ENCODE measurements at regions not wholly inside any gene's neighbourhood (a gene's known extent, or its start where the extent isn't known, plus 50 kb on each side); places are given as distances from the start of the nearest gene placed in this dataset.

DNA sequence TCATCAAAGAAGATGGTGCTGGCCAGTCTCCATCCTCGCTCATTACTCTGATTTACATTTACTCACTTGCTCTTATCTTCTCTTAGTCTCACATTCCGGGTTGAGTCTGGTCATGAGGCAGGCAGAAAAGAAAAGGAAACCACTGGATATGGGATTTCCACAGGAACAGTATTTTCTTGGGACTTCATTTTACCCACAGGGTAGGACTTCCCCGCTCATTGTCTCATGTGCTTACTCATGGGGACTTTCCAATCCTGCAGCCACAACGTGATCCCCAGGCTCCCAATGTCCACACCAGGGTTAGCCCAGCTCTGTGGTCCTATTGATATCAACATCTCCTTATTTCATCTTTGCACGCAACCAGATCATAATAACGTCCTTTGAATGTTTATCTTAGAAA, 373.8 kb downstream of the TMEM182 start:
- FAIRE-seq (no peak), DNase-seq (ENCODE audit: low read depth) (no peak)
- Histone ChIP-seq H3K36me3 (ENCODE audit: control insufficient read depth, insufficient read depth, low read length) (no peaks in the 10 kb centered on the region), H3K27me3 (ENCODE audit: control insufficient read depth, insufficient read depth, low read length) (no peaks in the 10 kb centered on the region), H3K4me3 (ENCODE audit: low read depth, low read length) (no peak overlapping the region)
- TF ChIP-seq, protein P1, sequence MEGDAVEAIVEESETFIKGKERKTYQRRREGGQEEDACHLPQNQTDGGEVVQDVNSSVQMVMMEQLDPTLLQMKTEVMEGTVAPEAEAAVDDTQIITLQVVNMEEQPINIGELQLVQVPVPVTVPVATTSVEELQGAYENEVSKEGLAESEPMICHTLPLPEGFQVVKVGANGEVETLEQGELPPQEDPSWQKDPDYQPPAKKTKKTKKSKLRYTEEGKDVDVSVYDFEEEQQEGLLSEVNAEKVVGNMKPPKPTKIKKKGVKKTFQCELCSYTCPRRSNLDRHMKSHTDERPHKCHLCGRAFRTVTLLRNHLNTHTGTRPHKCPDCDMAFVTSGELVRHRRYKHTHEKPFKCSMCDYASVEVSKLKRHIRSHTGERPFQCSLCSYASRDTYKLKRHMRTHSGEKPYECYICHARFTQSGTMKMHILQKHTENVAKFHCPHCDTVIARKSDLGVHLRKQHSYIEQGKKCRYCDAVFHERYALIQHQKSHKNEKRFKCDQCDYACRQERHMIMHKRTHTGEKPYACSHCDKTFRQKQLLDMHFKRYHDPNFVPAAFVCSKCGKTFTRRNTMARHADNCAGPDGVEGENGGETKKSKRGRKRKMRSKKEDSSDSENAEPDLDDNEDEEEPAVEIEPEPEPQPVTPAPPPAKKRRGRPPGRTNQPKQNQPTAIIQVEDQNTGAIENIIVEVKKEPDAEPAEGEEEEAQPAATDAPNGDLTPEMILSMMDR (IDR thresholded peaks at IDR 0.05; ENCODE audit: insufficient read depth, low read length, severe bottlenecking), result no peak

DNA sequence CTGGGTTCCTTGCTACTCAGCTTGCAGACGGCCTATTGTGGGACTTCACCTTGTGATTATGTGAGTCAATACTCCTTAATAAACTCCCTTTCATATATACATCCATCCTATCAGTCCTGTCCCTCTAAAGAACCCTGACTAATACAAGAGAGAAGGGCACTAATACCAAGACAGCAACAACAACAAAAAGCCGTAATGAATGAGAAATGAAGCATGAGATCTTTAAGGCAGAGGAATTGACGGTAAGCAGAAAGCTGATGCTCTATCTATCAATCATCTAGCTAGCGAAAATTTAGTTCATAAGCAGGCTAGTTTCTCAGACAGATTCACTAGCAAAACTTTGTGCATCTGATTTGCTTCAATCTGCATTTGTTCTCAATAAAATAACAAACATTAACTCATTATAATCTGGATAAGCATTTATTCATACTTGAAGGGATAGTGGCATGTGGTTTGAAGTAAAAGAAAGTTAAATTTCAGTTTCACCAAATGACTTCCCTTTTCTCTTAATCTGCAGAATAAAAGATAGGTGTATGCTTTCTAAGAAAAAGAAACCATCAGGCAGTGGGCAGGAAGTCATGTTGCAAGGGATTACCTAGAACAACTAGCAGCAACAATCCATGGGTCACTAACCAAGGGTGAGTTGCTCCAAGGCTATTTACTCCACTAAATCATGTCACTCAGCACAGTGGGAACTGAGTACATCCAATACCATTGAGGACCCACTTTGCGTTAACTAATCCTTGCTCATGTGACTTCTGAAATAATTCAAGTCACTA, 376.5 kb downstream of the TMEM182 start:
- FAIRE-seq (no peak), DNase-seq (ENCODE audit: low read depth) (no peak)
- TF ChIP-seq, protein P1 (IDR thresholded peaks at IDR 0.05; ENCODE audit: insufficient read depth, low read length, severe bottlenecking), result no peak
- Histone ChIP-seq H3K4me3 (ENCODE audit: low read depth, low read length) (no peak overlapping the region), H3K36me3 (ENCODE audit: control insufficient read depth, insufficient read depth, low read length) (no peaks in the 10 kb centered on the region), H3K27me3 (ENCODE audit: control insufficient read depth, insufficient read depth, low read length) (no peaks in the 10 kb centered on the region)

DNA sequence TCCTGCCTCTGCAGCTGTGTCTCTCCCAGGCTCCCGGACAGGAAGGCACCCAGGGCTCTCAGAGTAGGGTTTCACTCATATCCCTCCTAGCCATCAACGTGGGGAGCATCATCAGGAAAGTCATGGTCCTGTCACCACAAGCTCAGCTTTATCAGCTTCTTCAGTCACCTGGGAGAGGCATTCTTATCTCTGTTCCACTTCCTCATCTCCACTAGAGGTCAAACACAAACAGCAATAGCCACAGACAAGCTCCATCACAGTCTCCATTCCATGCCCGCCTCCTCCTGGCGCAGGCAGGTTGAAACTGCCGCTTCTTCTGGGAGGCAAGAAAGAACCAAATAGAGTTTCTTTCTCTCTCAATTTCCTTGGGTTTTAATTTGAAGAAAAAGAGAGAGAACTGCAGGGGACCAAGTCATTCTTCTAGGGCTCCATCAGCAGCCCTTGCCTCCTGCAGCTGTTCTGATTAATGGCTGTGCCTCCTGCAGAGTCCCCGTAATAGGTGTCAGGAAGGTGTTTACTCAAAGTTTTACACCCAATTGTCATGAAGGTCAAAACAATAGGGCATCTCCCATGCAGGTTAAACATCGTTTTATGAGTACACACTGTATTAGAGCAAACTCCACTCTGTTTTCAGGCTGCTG, 377.9 kb downstream of the TMEM182 start:
- H3K36me3 ChIP-seq (ENCODE audit: control insufficient read depth, insufficient read depth, low read length), result no peaks in the 10 kb centered on the region
- TF ChIP-seq, protein P1 (IDR thresholded peaks at IDR 0.05; ENCODE audit: insufficient read depth, low read length, severe bottlenecking), result no peak
- H3K27me3 ChIP-seq (ENCODE audit: control insufficient read depth, insufficient read depth, low read length), result no peaks in the 10 kb centered on the region
- no peak for FAIRE-seq
- no peak overlapping the region for H3K4me3 ChIP-seq (ENCODE audit: low read depth, low read length)
- DNase-seq (ENCODE audit: low read depth), result no peak

DNA sequence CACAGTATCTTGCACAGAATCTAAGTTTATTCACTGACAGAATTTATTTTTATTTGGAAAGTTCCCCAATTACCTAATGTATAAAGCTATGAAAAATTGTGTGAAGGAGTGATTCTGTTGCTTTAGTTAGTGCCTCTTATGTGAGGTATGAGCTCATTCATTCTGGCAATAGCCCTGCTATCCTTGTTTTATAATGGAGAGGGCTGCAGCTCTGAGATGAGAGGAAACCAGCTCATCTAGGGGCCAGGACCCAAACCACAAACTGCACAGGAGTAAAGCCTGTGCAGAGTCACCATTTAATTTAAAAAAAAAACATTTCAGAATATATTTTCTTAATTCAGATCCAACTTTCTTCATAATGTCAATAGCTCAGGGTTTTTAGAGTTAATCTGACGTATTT, 383.0 kb downstream of the TMEM182 start:
- no peak for FAIRE-seq
- TF ChIP-seq, protein P1 (IDR thresholded peaks at IDR 0.05; ENCODE audit: insufficient read depth, low read length, severe bottlenecking), result no peak
- Histone ChIP-seq H3K36me3 (ENCODE audit: control insufficient read depth, insufficient read depth, low read length) (no peaks in the 10 kb centered on the region), H3K27me3 (ENCODE audit: control insufficient read depth, insufficient read depth, low read length) (no peaks in the 10 kb centered on the region), H3K4me3 (ENCODE audit: low read depth, low read length) (no peak overlapping the region)
- DNase-seq (ENCODE audit: low read depth), result no peak

DNA sequence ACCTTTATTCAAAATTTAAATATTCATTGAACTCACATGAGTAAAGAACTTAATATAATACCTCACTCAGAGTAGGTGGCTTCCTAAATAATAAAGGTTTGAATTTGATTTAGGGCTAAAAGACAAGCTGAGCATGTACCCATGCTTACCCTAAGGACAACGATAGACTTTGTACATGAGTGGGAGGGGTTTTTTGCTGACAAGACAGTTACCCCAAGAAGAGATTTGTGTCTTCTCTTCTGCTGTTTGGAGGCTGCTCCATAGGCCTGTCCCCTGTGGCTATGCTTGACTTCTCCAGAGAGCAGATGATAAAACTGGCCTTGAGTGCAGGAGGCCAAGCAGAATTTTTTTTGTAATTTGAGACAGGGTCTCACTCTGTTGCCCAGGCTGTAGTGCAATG, 383.9 kb downstream of the TMEM182 start:
- DNase-seq (ENCODE audit: low read depth) (no peak), FAIRE-seq (no peak)
- H3K27me3 ChIP-seq (ENCODE audit: control insufficient read depth, insufficient read depth, low read length), result no peaks in the 10 kb centered on the region
- no peaks in the 10 kb centered on the region for H3K36me3 ChIP-seq (ENCODE audit: control insufficient read depth, insufficient read depth, low read length)
- H3K4me3 ChIP-seq (ENCODE audit: low read depth, low read length), result no peak overlapping the region
- TF ChIP-seq, protein P1 (IDR thresholded peaks at IDR 0.05; ENCODE audit: insufficient read depth, low read length, severe bottlenecking), result no peak

Measured in bronchial epithelial cell (primary cell).